GM19372 (cell line): ENCODE measurements at regions not wholly inside any gene's neighbourhood (a gene's known extent, or its start where the extent isn't known, plus 50 kb on each side); places are given as distances from the start of the nearest gene placed in this dataset.
"Not testable (repeated sequence)": the region's sequence is repeated elsewhere in the genome, so short reads cannot be mapped to it uniquely, and the experiment has no call there.

ENCODE experiments used
- ATAC-seq: cut with Tn5 transposase; IDR thresholded peaks from one replicate; pipeline ENCODE4 v1.9.1; 2021; ENCODE audit warnings: mild to moderate bottlenecking, low read depth, moderate library complexity; ENCODE audit not compliant: unreplicated experiment

DNA sequence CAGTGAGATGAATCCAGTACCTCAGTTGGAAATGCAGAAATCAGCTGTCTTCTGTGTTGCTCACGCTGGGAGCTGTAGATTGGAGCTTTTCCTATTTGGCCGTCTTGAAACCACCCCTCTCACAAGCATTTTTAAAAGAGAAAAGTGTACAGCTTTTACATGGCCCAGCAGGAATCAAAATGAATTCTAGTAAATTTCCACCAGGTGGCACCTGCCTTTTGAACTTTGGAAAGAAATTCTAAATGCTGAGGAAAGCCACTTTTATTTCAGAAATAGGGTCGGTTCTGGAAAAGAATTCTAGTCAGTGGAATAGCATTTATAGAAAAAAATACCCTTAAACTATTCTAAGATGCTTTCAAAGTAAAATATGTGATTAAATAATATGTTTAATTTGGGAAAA is 647.8 kb downstream of the CD109 start:
- no peak for ATAC-seq

DNA sequence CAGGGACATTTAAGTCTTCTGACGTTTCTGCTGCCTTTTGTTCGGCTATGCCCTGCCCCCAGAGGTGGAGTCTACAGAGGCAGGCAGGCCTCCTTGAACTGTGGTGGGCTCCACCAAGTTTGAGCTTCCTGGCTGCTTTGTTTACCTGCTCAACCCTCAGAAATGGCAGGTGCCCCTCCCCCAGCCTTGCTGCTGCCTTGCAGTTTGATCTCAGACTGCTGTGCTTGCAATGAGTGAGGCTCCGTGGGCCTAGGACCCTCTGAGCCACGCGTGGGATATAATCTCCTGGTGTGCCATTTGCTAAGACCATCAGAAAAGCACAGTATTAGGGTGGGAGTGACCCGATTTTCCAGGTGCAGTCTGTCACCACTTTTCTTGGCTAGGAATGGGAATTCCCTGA is 647.3 kb downstream of the CD109 start:
- ATAC-seq: not testable (repeated sequence)

DNA sequence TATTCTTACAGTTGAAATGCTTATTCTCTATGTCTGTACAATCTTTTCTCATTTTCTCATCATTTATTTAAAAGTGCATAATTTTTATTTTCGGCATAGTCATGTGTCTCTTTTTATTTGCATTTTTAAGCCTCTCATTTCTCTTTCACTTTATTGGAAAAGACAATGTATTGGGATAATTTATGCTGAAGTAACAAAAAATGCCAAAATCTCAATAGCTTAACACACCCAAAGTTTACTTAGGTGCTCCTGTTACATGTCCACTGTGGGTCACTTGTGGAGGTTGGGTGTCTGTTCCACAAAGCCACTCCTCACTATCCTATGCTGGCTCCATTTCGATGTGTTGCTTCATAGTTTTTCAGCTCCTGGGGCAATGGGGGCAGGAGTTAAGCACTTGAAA is 638.7 kb downstream of the CD109 start:
- no peak for ATAC-seq

DNA sequence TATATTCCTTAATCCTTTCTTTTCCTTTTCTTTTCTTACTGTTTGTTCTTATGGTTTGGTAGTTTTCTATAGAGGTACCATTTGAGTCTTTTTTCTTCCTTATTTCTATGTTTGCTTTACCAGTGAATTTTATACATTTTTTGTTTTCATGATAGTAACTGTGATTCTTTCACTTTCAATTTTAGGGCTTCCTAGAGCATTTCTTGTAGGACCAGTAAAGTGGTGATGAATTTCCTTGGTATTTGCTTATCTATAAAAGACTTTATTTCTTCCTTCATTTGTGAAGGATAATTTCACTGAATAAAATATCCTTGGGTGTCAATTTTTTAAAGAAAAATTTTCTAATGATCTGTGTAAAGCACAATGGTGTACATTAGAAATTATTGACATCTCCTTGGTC is 637.4 kb downstream of the CD109 start:
- no peak for ATAC-seq

DNA sequence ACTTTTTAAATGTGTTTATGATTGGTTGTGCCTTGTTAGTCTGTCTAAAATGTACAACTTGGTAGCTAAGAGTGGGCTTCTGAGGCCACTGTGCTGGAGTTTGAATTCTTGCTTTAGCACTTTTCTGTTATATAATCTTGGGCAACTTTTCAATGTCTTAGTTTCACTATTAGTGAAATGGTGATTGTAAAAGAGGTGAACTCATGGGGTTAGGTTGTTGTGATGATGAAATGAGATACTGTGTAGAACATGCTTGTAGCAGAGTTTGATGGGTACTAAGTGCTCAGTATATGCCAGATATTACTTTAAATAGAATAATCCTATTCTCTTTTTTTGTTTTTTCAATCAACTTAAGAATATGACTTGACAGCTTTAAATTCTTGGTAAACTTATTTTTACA is 624.7 kb downstream of the CD109 start:
- ATAC-seq: no peak

DNA sequence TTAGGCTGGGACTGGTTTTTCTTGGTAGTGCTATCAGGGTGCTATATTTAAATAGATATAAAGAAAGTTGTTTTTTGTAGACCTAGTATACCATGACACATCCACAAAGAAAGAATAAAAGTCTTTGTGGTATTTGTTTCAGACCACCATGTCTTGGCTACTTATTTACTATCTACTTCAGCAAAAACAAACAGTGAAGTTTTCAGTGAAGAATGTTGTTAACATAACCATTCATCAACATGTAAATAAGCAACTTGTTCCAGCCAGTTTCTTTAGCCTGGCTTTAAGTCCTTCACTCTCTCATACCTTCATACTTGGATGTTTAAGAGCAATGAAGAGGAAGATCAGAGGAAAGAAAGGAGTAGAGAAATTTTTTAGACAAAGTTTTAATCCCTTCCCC is 624.1 kb downstream of the CD109 start:
- ATAC-seq: no peak

DNA sequence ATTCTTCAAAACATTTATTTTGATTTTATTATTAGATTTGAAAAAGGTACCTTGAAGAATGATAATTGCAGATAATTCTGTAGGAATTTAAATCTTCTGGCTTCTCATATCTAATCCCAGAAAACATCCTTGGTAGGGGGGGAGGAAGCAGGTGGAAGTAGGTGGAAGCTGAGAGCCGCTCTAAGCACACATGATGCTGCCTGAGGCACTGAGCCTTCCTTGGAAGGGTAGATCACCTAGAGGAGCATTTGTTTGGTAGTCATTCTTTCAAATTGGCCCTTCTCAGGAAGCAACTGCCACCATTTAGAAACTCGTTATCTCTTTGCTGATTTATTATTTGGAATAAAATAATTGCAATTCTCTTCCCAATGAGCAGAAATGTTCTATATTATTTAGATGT is 623.3 kb downstream of the CD109 start:
- ATAC-seq: no peak

DNA sequence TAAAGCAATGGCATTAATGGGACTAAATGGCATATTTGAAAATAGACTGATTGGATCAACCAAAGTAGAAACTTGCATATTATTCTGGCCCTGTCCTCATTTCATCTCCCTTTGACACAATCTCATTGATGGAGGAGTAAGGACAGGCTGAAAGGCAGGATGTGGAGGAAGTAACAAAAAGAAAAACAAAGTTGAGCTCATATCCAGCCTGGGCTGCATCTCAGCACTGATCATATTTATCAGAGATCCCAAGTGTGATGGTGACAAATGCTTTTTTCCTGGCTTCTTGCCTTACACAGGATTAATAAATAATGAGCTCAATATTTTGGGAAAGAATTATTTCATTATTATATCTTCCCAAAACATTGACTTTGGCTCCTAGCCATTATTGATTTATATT is 622.7 kb downstream of the CD109 start:
- no peak for ATAC-seq

DNA sequence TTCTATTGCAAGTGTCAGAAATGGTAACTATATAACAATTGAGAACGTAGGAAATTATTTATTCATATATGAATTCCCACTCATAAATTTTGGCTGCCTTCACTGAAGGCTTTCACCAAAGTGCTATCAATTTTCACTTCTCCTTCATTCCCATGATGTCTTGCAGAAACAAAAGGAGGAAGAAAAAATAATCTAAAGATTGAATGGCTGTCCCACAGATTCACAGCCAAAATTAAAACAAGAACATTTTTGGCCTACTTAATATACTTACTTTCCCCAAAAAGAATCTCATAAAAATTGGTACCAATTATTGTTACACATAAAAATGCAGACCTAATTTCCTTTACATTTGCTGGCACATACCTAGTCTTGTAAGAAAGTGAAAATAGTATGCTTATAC is 616.1 kb downstream of the CD109 start:
- ATAC-seq: no peak

DNA sequence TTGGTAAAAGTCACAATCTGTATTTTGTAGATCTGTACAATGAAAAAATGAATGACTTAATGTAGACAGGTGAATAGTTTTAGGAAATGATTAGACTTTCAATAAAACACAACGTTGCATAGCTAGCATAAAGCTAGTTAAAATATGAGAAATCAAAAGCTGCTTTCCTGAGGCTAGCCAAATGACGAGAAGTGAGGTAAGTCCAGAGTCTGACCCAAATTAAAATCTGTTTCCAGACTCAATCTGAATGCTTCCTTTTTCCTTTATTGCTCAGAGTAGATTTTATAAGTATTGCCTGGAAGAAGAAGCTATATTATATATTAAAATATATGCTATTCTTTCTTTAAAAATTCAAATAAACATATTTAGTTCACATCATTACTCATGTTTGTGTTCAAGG is 615.4 kb downstream of the CD109 start:
- ATAC-seq: no peak

DNA sequence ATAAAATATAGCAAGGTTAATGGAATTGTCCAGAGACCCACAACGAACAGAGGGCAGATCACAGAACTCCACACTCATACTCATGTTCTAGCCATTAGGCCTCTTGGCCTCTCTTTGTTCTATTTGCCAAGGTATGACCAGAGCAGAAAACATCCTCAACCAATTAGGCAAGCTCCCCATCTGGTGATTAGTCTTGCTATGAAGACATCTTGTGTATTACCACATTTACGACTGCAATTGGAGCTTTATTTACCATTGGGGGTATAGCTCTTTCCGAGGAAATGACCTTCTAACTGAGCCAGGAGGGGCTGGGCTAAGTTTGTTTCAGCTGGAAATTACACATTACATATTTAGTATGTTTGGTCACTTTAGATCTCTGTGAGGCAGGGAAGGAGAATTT is 593.9 kb downstream of the CD109 start:
- ATAC-seq: no peak

DNA sequence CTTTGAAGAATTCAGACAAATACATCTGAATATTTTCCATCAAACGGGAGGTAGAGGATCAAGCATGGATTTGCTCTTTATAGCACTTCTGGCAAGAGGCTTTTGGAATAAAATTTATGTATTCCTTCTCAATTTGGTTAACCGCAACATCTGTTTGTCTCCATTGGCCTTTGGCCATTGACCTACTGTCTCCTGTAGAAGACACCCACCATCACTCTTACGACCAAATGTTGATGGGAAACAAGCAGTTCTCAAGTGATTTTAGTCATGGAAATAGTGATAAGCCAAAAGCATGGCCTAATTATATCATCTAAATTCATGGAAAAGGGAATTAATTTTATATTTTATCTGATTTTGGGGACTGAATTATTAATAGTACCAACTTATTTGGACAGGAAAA is 591.9 kb downstream of the CD109 start:
- no peak for ATAC-seq

DNA sequence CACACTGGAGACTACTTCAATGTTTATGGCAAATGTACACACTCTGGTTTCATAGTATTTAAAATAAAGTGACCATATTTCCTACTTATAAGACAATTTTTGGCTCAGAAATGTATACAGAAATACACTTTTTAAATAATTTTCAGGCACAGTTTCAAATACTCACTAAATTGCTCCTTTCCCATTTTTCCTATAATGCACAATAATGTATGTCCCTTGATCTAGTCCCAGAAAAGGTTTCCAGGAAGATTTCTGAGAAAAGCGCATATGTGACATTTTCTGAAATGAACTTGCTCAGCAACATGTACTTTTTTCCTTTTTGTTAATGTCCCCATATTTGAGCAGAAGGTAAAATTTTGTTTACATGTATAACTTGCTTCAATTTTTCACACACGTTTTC is 591.4 kb downstream of the CD109 start:
- no peak for ATAC-seq

DNA sequence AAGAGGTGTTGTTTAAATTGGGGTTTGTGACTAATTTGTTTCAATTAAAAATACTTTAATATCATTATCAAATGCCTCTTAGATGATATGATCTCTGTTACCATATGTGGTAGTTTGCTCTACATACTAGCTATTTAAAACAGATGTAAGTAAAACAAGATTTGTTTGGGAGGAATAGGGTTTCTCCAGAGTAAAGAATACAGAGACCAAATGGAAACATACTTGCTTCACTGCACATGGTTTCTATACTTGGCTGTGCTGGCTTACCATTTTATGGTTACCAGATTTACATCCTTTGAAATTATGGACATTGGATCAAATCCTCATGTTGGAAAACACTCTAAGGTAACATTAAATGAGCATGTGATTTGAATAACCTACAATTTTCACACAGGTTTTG is 588.3 kb downstream of the CD109 start:
- no peak for ATAC-seq

DNA sequence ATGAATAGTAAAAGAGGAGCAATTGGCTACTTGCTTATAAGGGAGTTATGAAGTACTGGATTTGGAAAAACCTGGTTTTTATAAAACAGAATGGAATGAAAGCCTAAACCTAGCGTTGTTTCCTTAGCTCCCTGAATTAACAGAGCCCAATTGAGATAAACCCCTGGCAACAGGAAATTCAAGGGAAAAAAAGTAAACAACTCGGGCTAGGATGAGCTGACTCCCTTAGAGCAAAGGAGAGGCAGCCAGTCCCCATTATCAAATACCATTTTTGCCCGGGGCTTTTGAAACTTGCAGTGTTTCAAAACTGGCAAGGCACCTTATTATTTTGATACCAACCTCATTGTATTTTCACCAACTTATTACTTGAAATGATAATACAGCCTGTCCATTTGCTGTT is 587.5 kb downstream of the CD109 start:
- ATAC-seq: no peak

DNA sequence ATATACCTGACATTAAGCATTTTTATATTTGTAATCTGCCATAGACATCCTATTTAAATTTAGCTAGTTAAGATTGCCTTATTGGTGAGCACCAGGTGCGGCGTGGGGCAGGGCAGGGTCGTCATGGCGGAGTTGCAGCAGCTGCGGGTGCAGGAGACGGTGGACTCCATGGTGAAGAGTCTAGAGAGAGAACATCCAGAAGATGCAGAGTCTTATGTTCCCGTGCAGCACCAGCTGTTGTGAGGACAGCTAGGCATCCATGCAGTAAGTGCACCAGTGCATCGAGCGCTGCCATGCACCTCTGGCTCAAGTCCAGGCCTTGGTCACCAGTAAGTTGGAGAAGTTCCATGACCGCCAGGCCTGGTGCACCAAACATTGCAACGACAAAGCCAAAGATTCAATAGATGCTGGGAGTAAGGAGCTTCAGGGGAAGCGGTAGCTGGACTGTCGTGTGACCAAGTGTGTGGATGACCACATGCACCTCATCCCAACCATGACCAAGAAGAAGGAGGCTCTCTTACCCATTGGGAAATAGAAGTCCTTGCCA is 586.2 kb downstream of the CD109 start:
- no peak for ATAC-seq

DNA sequence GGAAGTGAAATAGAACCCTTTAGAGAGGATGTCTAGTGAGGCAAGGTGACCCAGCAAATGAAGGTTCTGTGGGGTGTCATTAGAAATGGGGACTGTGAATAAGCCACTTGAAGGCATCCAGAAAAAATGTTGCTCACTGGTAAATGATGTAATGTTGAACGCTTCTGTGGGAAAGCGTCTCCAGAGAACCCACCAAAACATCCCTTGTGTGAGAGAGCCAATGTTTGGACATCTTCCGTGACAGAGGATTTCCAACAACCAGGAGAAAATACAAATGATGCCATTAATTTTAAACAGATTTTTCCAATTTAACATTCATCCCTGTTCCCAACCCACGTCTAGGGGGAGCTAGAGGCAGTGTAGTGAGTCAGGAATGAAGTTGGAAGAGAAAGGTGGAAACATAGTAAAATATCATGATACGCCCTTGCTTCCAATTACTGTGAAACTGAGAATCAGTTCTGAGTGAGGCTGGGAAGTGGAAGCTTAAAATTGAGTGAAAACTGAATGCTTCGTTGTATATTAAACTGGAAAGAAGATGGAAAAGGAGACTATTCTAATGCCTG is 584.2 kb downstream of the CD109 start:
- ATAC-seq: no peak

DNA sequence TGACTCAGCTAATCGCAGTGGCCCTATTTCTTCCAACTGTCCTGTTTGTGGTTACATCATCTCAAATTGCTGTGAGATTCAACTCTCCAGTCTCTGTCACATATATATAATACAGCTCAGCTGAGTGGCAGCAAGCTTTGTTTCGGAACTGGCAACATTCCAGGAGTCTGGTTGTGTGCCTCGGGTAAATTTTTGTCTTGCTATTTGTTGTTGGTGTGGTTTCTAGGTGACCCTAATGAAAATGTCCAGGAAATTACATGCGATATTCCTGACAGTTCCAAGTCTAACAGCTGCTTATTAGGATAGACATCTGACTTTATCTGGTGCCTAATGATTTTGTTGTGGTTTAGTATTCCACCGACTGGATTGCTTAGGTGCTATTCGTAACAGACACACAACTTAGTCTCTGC is 581.8 kb downstream of the CD109 start:
- ATAC-seq: no peak

DNA sequence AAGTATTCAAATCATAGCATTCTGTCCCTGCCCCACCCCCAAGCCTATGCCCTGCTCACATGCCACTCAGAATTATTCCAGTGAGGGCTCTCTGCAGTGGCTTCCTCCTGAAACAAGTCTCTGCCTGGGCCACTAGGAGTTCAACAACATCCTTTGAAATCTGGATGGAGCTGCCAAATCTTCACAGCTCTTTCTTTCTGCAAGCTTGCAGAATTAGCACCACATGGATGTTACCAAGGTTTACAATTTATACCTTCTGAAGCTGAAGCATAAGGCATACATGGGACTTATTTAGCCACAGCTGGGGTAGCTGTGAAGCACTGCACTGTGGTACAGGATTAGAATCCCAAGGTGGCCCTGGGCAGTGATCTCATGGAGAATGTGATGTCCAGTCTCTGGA is 577.5 kb downstream of the CD109 start:
- ATAC-seq: no peak

DNA sequence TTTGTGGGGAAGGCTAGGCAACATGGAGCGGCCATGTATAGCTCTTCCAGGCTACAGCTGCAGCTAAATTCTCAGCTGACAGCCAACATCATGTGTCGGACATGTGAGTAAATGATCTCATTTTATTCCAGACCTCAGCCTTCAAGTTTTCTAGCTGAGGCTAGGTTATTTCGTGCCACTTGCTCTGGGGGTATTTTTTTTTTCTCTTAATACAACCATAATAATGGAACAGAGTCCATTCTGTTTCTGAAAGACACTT is 573.5 kb downstream of the CD109 start:
- no peak for ATAC-seq

DNA sequence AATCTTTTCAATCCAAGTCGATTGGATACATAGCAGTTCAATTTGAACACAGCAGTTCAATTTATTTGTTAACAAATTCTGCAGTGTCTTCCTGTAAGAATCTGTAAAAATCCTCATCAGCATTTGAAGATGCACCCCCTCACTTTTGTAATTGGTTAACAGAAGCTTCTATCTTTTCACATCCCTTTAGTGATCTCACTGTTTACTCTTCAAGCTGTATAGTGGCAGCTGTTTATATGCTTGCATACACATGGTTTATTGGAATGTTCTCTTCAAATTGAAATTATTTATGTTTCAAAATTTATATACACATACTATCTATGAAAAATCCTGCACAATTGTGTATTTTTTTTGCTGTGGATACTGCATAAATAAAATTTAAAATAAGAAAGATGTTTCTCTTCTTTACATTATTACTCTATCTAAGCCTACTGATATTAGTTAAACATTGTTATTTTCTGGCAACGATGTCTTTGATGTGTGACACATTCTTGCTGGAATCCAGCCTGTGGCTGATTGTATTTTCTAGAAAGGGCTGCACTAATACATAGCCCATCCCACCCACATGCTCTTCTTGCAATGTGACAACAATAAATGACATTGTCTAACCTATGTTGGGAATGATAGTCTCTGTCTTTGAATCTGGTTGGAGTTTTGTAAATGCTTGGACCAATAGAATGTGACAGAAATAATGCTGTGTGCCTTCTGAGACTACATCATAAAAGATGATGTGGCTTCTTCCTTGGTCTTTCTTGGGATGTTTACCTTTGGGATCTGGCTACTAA is 573.0 kb downstream of the CD109 start:
- no peak for ATAC-seq

DNA sequence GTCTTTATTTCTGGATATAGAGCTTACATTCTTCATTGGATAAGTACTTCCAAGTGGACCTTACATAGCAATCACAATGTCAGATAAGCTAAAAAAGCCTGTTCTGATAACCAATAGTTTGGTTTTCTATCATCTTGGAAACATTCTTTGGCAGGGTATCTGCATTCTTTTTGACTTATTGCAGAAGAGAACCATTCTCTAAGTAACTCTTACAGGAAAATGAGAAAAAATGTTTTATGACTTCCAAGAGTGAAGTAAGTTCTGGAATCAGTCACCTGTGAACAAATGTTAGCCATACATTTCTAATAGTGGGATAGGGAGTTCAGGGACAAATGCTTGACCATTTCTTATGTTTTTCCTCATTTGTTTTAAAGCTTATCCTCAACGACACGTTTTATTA is 564.0 kb downstream of the CD109 start:
- ATAC-seq: no peak

DNA sequence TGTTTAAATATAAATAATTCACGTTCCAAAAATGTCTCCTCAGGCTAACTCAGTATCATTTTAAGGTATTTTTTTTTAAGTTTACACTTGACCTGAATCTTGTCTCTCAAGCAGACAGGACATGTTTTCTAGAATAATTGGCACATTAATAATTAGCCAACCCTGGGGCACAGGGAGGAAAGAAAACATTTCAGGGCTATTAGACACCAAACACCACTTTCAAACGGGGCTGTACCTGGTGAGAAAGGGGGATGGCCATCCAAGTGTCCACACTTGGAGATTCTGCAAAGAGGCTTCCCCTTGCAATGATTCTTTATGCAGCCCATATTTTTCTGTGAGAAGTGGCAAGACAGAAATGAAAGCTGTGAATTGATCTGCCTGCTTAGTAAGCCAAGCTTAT is 560.8 kb downstream of the CD109 start:
- ATAC-seq: no peak
